Liver (tissue), 8 donors: ENCODE measurements at regions not wholly inside any gene's neighbourhood (a gene's known extent, or its start where the extent isn't known, plus 50 kb on each side); places are given as distances from the start of the nearest gene placed in this dataset.

Experiments
- DNase-seq: peaks from one replicate; pipeline ENCODE4 v3.0.0-alpha.2; 2017; ENCODE audit warnings: low spot score
- H3K27ac ChIP-seq, 2 donors: one replicate each; pipeline ENCODE4 v1.7.0; 2013; ENCODE audit warnings: inconsistent platforms in 2 of 2, low read length in 2 of 2, control low read depth in 1 of 2, low read depth in 1 of 2, mild to moderate bottlenecking in 1 of 2
- H3K27me3 ChIP-seq, 4 donors: one replicate each; pipeline versions ENCODE4 v1.6.1 to v1.7.0; 2013; ENCODE audit warnings: low read length in 3 of 4, inconsistent platforms in 1 of 4, mild to moderate bottlenecking in 1 of 4, moderate library complexity in 1 of 4; ENCODE audit not compliant: control insufficient read depth in 4 of 4, insufficient read depth in 4 of 4
- H3K36me3 ChIP-seq, 4 donors: one replicate each; pipeline versions ENCODE4 v1.6.1 to v1.7.0; 2013; ENCODE audit warnings: low read length in 3 of 4, mild to moderate bottlenecking in 3 of 4, low read depth in 1 of 4, moderate library complexity in 1 of 4; ENCODE audit not compliant: control insufficient read depth in 4 of 4, insufficient read depth in 3 of 4
- H3K4me1 ChIP-seq, 4 donors: one replicate each; pipeline versions ENCODE4 v1.6.1 to v1.7.0; 2013; ENCODE audit warnings: low read length in 3 of 4, mild to moderate bottlenecking in 3 of 4, moderate library complexity in 1 of 4; ENCODE audit not compliant: control insufficient read depth in 4 of 4, insufficient read depth in 4 of 4
- H3K4me3 ChIP-seq, 3 donors: one replicate each; pipeline versions ENCODE4 v1.6.1 to v1.7.0; 2013; ENCODE audit warnings: low read length in 3 of 3, control low read depth in 1 of 3, low read depth in 1 of 3, mild to moderate bottlenecking in 1 of 3
- H3K9ac ChIP-seq, 2 donors: one replicate each; pipeline ENCODE4 v1.7.0; 2013; ENCODE audit warnings: low read length in 2 of 2, mild to moderate bottlenecking in 2 of 2, moderate library complexity in 2 of 2, control low read depth in 1 of 2, low read depth in 1 of 2
- H3K9me3 ChIP-seq, 4 donors: one replicate each; pipeline versions ENCODE4 v1.6.1 to v1.7.0; 2013; ENCODE audit warnings: low read length in 3 of 4; ENCODE audit not compliant: control insufficient read depth in 4 of 4
- ATF3 ChIP-seq: IDR thresholded peaks from 2 replicates; pipeline ENCODE4 v1.6.1; 2016; ENCODE audit warnings: antibody characterized with exemption
- EGR1 ChIP-seq, 2 donors: IDR thresholded peaks; 2 replicates each; pipeline ENCODE4 v1.6.1; 2016 to 2018; ENCODE audit warnings: antibody characterized with exemption in 2 of 2, low read depth in 2 of 2
- FOXA1 ChIP-seq: IDR thresholded peaks from 2 replicates; pipeline ENCODE4 v1.6.1; 2016; ENCODE audit warnings: antibody characterized with exemption
- FOXA2 ChIP-seq: IDR thresholded peaks from 2 replicates; pipeline ENCODE4 v1.6.1; 2016; ENCODE audit warnings: antibody characterized with exemption
- GABPA ChIP-seq, 2 donors: IDR thresholded peaks in 1 of 2; conservative IDR thresholded peaks in 1 of 2; 2 replicates each; pipeline ENCODE4 v1.6.1; 2016; ENCODE audit warnings: antibody characterized with exemption in 2 of 2, mild to moderate bottlenecking in 1 of 2, moderate library complexity in 1 of 2
- HNF4A ChIP-seq, 2 donors: conservative IDR thresholded peaks; 2 replicates each; pipeline ENCODE4 v1.6.1; 2016; ENCODE audit warnings: antibody characterized with exemption in 2 of 2, mild to moderate bottlenecking in 2 of 2
- HNF4G ChIP-seq: IDR thresholded peaks from 2 replicates; pipeline ENCODE4 v1.6.1; 2016; ENCODE audit warnings: antibody characterized with exemption
- JUND ChIP-seq, 2 donors: IDR thresholded peaks; 2 replicates each; pipeline ENCODE4 v1.6.1; 2016; ENCODE audit warnings: antibody characterized with exemption in 2 of 2
- NR2F2 ChIP-seq: IDR thresholded peaks from 2 replicates; pipeline ENCODE4 v1.6.1; 2016; ENCODE audit warnings: antibody characterized with exemption
- RAD21 ChIP-seq, 2 donors: IDR thresholded peaks; 2 replicates each; pipeline ENCODE4 v1.6.1; 2016; ENCODE audit warnings: antibody characterized with exemption in 2 of 2, mild to moderate bottlenecking in 2 of 2
- REST ChIP-seq: IDR thresholded peaks from 2 replicates; pipeline ENCODE4 v1.6.1; 2016; ENCODE audit warnings: antibody characterized with exemption, mild to moderate bottlenecking
- RXRA ChIP-seq, 2 donors: IDR thresholded peaks; 2 replicates each; pipeline ENCODE4 v1.6.1; 2017 to 2018; ENCODE audit warnings: antibody characterized with exemption in 2 of 2, mild to moderate bottlenecking in 1 of 2
- SP1 ChIP-seq: IDR thresholded peaks from 2 replicates; pipeline ENCODE4 v1.6.1; 2018; ENCODE audit warnings: antibody characterized with exemption, mild to moderate bottlenecking
- TAF1 ChIP-seq: conservative IDR thresholded peaks from 2 replicates; pipeline ENCODE4 v1.6.1; 2016; ENCODE audit warnings: antibody characterized with exemption, mild to moderate bottlenecking
- YY1 ChIP-seq: IDR thresholded peaks from 2 replicates; pipeline ENCODE4 v1.6.1; 2016; ENCODE audit warnings: antibody characterized with exemption, mild to moderate bottlenecking
- WGBS: extraction: QIAGEN DNeasy Blood & Tissue Kit; methylation state at CpG from one replicate; pipeline ENCODE4 v1.1.7; 2013; 5-methylcytosine and 5-hydroxymethylcytosine counted together
- TF ChIP-seq, protein P1 (sequence below): IDR thresholded peaks from 2 replicates; pipeline ENCODE4 v1.6.1; 2016; ENCODE audit warnings: antibody characterized with exemption
- TF ChIP-seq, protein P2 (sequence below): fragments of 150-350 bp; IDR thresholded peaks from 2 replicates; pipeline ENCODE4 v1.5.1; 2017; ENCODE audit warnings: improper control_type of control experiment, low read depth, low read length; ENCODE audit not compliant: missing input control
- TF ChIP-seq, protein P3 (sequence below): IDR thresholded peaks from 2 replicates; pipeline ENCODE4 v1.6.1; 2016; ENCODE audit warnings: antibody characterized with exemption
- donor health status: healthy.
- donor health status: healthy.
- donor health status: healthy.
- donor health status: healthy.
- donor health status: healthy.

GRCh38 chr2:65486282-65486681, 53.9 kb upstream of the SPRED2 start:
- no peaks in the 10 kb centered on the region for H3K36me3 ChIP-seq
- H3K9ac ChIP-seq = no peak overlapping the region
- no peak overlapping the region for H3K27ac ChIP-seq
- TF ChIP-seq TAF1 = no peak
- no peak for TF ChIP-seq RXRA (IDR thresholded peaks at IDR 0.05)
- TF ChIP-seq FOXA1 = no peak
- DNase-seq = no peak
- H3K9me3 ChIP-seq = peaks cover 2 to 15% (median 3%) of the 10 kb centered on the region in 4 donors
- WGBS = 98% methylated on average over 2 of the region's 2 CpGs
- no peaks in the 10 kb centered on the region for H3K4me1 ChIP-seq
- no peak overlapping the region for H3K4me3 ChIP-seq
- H3K27me3 ChIP-seq = no peaks in the 10 kb centered on the region

DNA sequence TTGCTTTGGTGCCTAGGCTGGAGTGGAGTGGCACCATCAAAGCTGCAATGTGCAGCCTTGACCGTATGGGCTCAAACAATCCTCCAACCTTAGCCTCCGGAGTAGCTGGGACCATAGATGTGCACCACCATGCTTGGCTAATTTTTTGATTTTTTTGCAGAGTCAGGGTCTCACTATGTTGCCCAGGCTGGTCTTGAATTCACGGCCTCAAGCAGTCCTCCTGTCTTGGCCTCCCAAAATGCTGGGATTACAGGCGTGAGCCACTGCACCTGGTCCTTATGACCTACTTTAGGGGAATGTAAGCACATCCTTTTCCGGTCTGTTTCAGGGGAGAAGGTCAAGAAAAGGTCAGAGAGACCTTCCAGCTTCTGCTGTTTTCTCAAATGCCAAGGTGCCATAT, 53.4 kb upstream of the SPRED2 start:
- DNase-seq = no peak
- TF ChIP-seq TAF1 (no peak), RXRA (IDR thresholded peaks at IDR 0.05) (no peak), REST (no peak), GABPA (IDR thresholded peaks at IDR 0.05 in 1 of 2, conservative IDR thresholded peaks at IDR 0.05 in 1 of 2) (no peak), HNF4A (conservative IDR thresholded peaks at IDR 0.05) (no peak), SP1 (no peak), JUND (IDR thresholded peaks at IDR 0.05) (no peak), YY1 (no peak), FOXA1 (no peak), ATF3 (no peak), FOXA2 (no peak), HNF4G (no peak), NR2F2 (no peak), RAD21 (IDR thresholded peaks at IDR 0.05) (no peak), EGR1 (IDR thresholded peaks at IDR 0.05; ENCODE audit: low read depth in 2 of 2) (no peak)
- TF ChIP-seq, protein P1, sequence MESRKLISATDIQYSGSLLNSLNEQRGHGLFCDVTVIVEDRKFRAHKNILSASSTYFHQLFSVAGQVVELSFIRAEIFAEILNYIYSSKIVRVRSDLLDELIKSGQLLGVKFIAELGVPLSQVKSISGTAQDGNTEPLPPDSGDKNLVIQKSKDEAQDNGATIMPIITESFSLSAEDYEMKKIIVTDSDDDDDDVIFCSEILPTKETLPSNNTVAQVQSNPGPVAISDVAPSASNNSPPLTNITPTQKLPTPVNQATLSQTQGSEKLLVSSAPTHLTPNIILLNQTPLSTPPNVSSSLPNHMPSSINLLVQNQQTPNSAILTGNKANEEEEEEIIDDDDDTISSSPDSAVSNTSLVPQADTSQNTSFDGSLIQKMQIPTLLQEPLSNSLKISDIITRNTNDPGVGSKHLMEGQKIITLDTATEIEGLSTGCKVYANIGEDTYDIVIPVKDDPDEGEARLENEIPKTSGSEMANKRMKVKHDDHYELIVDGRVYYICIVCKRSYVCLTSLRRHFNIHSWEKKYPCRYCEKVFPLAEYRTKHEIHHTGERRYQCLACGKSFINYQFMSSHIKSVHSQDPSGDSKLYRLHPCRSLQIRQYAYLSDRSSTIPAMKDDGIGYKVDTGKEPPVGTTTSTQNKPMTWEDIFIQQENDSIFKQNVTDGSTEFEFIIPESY = no peak
- TF ChIP-seq, protein P2, sequence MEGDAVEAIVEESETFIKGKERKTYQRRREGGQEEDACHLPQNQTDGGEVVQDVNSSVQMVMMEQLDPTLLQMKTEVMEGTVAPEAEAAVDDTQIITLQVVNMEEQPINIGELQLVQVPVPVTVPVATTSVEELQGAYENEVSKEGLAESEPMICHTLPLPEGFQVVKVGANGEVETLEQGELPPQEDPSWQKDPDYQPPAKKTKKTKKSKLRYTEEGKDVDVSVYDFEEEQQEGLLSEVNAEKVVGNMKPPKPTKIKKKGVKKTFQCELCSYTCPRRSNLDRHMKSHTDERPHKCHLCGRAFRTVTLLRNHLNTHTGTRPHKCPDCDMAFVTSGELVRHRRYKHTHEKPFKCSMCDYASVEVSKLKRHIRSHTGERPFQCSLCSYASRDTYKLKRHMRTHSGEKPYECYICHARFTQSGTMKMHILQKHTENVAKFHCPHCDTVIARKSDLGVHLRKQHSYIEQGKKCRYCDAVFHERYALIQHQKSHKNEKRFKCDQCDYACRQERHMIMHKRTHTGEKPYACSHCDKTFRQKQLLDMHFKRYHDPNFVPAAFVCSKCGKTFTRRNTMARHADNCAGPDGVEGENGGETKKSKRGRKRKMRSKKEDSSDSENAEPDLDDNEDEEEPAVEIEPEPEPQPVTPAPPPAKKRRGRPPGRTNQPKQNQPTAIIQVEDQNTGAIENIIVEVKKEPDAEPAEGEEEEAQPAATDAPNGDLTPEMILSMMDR = no peak
- TF ChIP-seq, protein P3, sequence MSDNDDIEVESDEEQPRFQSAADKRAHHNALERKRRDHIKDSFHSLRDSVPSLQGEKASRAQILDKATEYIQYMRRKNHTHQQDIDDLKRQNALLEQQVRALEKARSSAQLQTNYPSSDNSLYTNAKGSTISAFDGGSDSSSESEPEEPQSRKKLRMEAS = no peak
- Histone ChIP-seq H3K27me3 (no peaks in the 10 kb centered on the region), H3K4me1 (no peaks in the 10 kb centered on the region), H3K36me3 (no peaks in the 10 kb centered on the region), H3K9me3 (peaks cover 2 to 15% (median 3%) of the 10 kb centered on the region in 4 donors), H3K27ac (no peak overlapping the region), H3K4me3 (no peak overlapping the region), H3K9ac (no peak overlapping the region)
- WGBS = 99% methylated on average over 5 of the region's 5 CpGs
